ENCODE measurements at regions not wholly inside any gene's neighbourhood (a gene's known extent, or its start where the extent isn't known, plus 50 kb on each side); places are given as distances from the start of the nearest gene placed in this dataset.

DNA sequence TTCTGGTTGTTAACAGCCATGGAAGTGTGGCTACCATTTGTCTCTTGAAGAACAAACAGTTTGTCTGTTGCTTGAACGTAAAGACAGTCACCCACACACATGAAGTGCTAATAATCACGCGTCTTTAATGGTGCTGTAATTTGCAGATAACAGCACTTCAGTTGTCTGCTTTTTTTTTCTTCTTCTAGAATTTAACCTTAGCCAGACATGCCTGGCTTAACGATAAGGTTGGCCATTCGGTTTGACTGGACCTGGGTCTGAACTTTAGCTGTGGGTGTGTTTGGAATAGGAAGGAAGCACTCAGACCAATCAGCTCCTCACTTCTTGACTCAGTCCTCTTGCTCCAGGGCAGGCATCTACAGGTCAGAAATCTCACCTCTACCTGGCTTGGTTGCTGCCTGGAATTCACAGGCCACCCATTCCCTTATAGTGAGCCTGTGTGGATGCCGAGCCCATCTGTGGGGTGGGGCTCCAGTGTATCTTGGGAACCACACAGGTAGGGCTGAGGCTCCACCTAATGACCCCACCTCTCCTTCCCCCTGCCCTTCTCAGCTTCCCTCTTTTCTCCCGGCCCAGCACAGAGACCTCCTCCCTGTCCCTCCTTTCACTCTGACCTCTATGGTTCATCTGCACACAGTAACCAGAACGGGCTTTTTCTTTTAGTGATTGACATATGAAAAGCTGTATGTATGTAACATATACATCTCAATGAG is 246.4 kb upstream of the PWP1 start:
- Histone ChIP-seq H4K91ac (ENCODE audit: insufficient read length, low read depth, low read length) (no peak overlapping the region), H3K9me3 (ENCODE audit: control insufficient read depth, low read depth, low read length) (no peaks in the 10 kb centered on the region), H3K4me2 (ENCODE audit: insufficient read depth, insufficient read length, low read length) (no peak overlapping the region), H3K27ac (ENCODE audit: insufficient read length, low read depth, low read length) (no peak overlapping the region), H3T11ph (ENCODE audit: low read length) (no peak overlapping the region), H3K79me1 (ENCODE audit: insufficient read depth, low read depth, low read length, poor library complexity, severe bottlenecking) (no peaks in the 10 kb centered on the region), H3K23ac (ENCODE audit: insufficient read length, low read depth, low read length) (no peak overlapping the region), H2AK5ac (ENCODE audit: insufficient read length, low read length) (no peak overlapping the region), H3K4me1 (ENCODE audit: insufficient read depth, low read length) (peaks cover 4% of the 10 kb centered on the region; the same call in 1 of the 2 replicates), H4K20me1 (ENCODE audit: control insufficient read depth, insufficient read depth, insufficient read length) (no peaks in the 10 kb centered on the region), H3K18ac (ENCODE audit: insufficient read length, low read depth, low read length) (no peak overlapping the region), H3K14ac (ENCODE audit: insufficient read depth, low read length) (0 out of 2 replicates have a peak overlapping the region, but pooled peaks have one; percentile 28), H2BK5ac (ENCODE audit: insufficient read length, low read length) (no peak overlapping the region), H3K27me3 (ENCODE audit: insufficient read depth, low read length) (no peaks in the 10 kb centered on the region), H4K8ac (replicated peaks; ENCODE audit: insufficient read length, low read depth, low read length) (no peak overlapping the region), H2BK12ac (ENCODE audit: insufficient read length, low read depth, low read length) (no peak overlapping the region), H2BK15ac (ENCODE audit: low read depth, low read length) (no peak overlapping the region), H4K5ac (ENCODE audit: insufficient read length, low read depth, low read length) (no peak overlapping the region), H3K56ac (ENCODE audit: insufficient read length, low read depth, low read length) (no peak overlapping the region), H3K79me2 (ENCODE audit: insufficient read depth, low read length) (no peaks in the 10 kb centered on the region), H2BK120ac (ENCODE audit: low read depth, low read length, poor library complexity, severe bottlenecking) (no peak overlapping the region), H2BK20ac (ENCODE audit: low read depth, low read length, poor library complexity, severe bottlenecking) (no peak overlapping the region), H3K9ac (ENCODE audit: extremely low read depth, insufficient read length, low read length) (no peak overlapping the region), H3K4ac (ENCODE audit: low read depth, low read length) (no peak overlapping the region), H3K23me2 (ENCODE audit: insufficient read length, low read depth, low read length, poor library complexity, severe bottlenecking) (no peaks in the 10 kb centered on the region), H2AFZ (ENCODE audit: low read length) (no peak overlapping the region)
- DNase-seq: no peak
- TF ChIP-seq, protein P1, sequence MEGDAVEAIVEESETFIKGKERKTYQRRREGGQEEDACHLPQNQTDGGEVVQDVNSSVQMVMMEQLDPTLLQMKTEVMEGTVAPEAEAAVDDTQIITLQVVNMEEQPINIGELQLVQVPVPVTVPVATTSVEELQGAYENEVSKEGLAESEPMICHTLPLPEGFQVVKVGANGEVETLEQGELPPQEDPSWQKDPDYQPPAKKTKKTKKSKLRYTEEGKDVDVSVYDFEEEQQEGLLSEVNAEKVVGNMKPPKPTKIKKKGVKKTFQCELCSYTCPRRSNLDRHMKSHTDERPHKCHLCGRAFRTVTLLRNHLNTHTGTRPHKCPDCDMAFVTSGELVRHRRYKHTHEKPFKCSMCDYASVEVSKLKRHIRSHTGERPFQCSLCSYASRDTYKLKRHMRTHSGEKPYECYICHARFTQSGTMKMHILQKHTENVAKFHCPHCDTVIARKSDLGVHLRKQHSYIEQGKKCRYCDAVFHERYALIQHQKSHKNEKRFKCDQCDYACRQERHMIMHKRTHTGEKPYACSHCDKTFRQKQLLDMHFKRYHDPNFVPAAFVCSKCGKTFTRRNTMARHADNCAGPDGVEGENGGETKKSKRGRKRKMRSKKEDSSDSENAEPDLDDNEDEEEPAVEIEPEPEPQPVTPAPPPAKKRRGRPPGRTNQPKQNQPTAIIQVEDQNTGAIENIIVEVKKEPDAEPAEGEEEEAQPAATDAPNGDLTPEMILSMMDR (conservative IDR thresholded peaks at IDR 0.05): no peak
- no CpG with 5 or more reads among the region's 8 CpGs for WGBS (ENCODE audit: extremely low coverage, insufficient read length, low lambda C conversion rate)
- Mint-ChIP-seq H3K4me1 (peaks cover 25 to 38% of the 10 kb centered on the region in 2 experiments), H3K36me3 (ENCODE audit: insufficient read depth in 1 of 3, low read depth in 3 of 3) (no peaks in the 10 kb centered on the region), H3K27ac (no peak overlapping the region; a peak in 1 of 7 replicates), H3K9me3 (no peaks in the 10 kb centered on the region), H3K4me3 (no peak overlapping the region; a peak in 1 of 5 replicates), H3K27me3 (ENCODE audit: low read depth) (no peaks in the 10 kb centered on the region; the same call in 1 of the 2 replicates)

All from H9 (cell line).